Upper lobe of left lung (tissue), 4 donors: ENCODE measurements at regions not wholly inside any gene's neighbourhood (a gene's known extent, or its start where the extent isn't known, plus 50 kb on each side); places are given as distances from the start of the nearest gene placed in this dataset.

Experiments
- POLR2A ChIP-seq, 4 donors: fragments of 450-650 bp; IDR thresholded peaks; one replicate each; pipeline ENCODE4 v1.5.1; 2016 to 2017; ENCODE audit warnings: antibody characterized with exemption in 4 of 4, mild to moderate bottlenecking in 2 of 4
- POLR2AphosphoS5 ChIP-seq, 2 donors: sonication (generic); formaldehyde crosslinking; IDR thresholded peaks; one replicate each; pipeline ENCODE4 v1.5.1; 2017; ENCODE audit warnings: antibody characterized with exemption in 2 of 2

- no peak for TF ChIP-seq POLR2A (IDR thresholded peaks at IDR 0.05)
- no peak for TF ChIP-seq POLR2AphosphoS5 (IDR thresholded peaks at IDR 0.05)
Measured at GRCh38 chr1:65084066-65084465, 63.9 kb upstream of the AK4 start.
